HEK293 (cell line): ENCODE measurements at regions not wholly inside any gene's neighbourhood (a gene's known extent, or its start where the extent isn't known, plus 50 kb on each side); places are given as distances from the start of the nearest gene placed in this dataset.

Source experiments
- CTCF ChIA-PET: fragments of 350-600 bp; formaldehyde crosslinking; extraction: SDS; loops from one replicate; lab custom pipeline; 2021; ENCODE audit warnings: antibody characterized with exemption; lab: Yijun Ruan, JAX
- POLR2A ChIA-PET: fragments of 300-600 bp; formaldehyde crosslinking; extraction: SDS; loops from one replicate; lab custom pipeline; 2020; ENCODE audit warnings: antibody characterized with exemption, inconsistent platforms; lab: Yijun Ruan, JAX
- H3K27ac ChIP-seq: fragments of 200-500 bp; sonication (Bioruptor generic); 2 replicates; pipeline ENCODE4 v1.5.1; 2014; ENCODE audit warnings: low read depth, low read length, control low read depth, inconsistent platforms; ENCODE audit errors: extremely low read depth
- H3K36me3 ChIP-seq, 2 experiments: fragments of 200-500 bp in 1 of 2; sonication (Bioruptor generic) in 1 of 2; 1 replicate in 1 of 2; 2 replicates in 1 of 2; pipeline ENCODE4 v1.5.1; 2014 to 2017; ENCODE audit warnings: inconsistent platforms in 2 of 2, low read length in 2 of 2; ENCODE audit not compliant: control insufficient read depth in 2 of 2, insufficient read depth in 1 of 2
- H3K4me1 ChIP-seq: fragments of 200-500 bp; sonication (Bioruptor generic); 2 replicates; pipeline ENCODE4 v1.5.1; 2014; ENCODE audit warnings: mild to moderate bottlenecking, low read length, inconsistent platforms; ENCODE audit not compliant: control insufficient read depth, insufficient read depth
- H3K4me3 ChIP-seq: 2 replicates; pipeline ENCODE4 v1.5.1; 2011; ENCODE audit warnings: low read depth, mild to moderate bottlenecking, control low read depth, low read length, moderate library complexity
- H3K9me3 ChIP-seq: fragments of 200-500 bp; sonication (Bioruptor generic); 2 replicates; pipeline ENCODE4 v1.5.1; 2014; ENCODE audit warnings: low read depth, low read length, inconsistent platforms; ENCODE audit not compliant: control insufficient read depth, insufficient read depth
- BCL11B ChIP-seq: fragments of 450-650 bp; formaldehyde crosslinking; IDR thresholded peaks from 2 replicates; pipeline ENCODE4 v1.5.1; 2016; ENCODE audit warnings: low read depth, missing biosample characterization, missing genetic modification characterization
- EGR2 ChIP-seq: fragments of 450-650 bp; formaldehyde crosslinking; IDR thresholded peaks from 2 replicates; pipeline ENCODE4 v1.5.1; 2016; ENCODE audit warnings: low read depth, missing biosample characterization, missing genetic modification characterization
- SETDB1 ChIP-seq: IDR thresholded peaks from one replicate; pipeline ENCODE4 v1.6.1; 2017; ENCODE audit warnings: mild to moderate bottlenecking, low read length, moderate library complexity, mixed read lengths; ENCODE audit not compliant: insufficient read length
- TCF7L2 ChIP-seq: IDR thresholded peaks from 2 replicates; pipeline ENCODE4 v1.6.1; 2011; ENCODE audit warnings: low read depth, mild to moderate bottlenecking, inconsistent platforms, low read length, moderate library complexity, borderline replicate concordance
- ZBTB17 ChIP-seq: fragments of 450-650 bp; formaldehyde crosslinking; IDR thresholded peaks from 2 replicates; pipeline ENCODE4 v1.5.1; 2016; ENCODE audit warnings: missing biosample characterization, missing genetic modification characterization
- ZFP37 ChIP-seq: fragments of 450-650 bp; formaldehyde crosslinking; IDR thresholded peaks from 2 replicates; pipeline ENCODE4 v1.5.1; 2016; ENCODE audit warnings: missing biosample characterization, missing genetic modification characterization
- ZFP41 ChIP-seq: fragments of 450-650 bp; formaldehyde crosslinking; IDR thresholded peaks from 2 replicates; pipeline ENCODE4 v1.5.1; 2016; ENCODE audit warnings: missing biosample characterization, missing genetic modification characterization, borderline replicate concordance
- ZIC2 ChIP-seq: fragments of 450-650 bp; formaldehyde crosslinking; IDR thresholded peaks from 2 replicates; pipeline ENCODE4 v1.5.1; 2016; ENCODE audit warnings: missing biosample characterization, missing genetic modification characterization
- ZNF138 ChIP-seq: fragments of 450-650 bp; formaldehyde crosslinking; IDR thresholded peaks from 2 replicates; pipeline ENCODE4 v1.5.1; 2016; ENCODE audit warnings: missing biosample characterization, missing genetic modification characterization, borderline replicate concordance
- ZNF157 ChIP-seq: fragments of 450-650 bp; formaldehyde crosslinking; IDR thresholded peaks from 2 replicates; pipeline ENCODE4 v1.5.1; 2016; ENCODE audit warnings: missing biosample characterization, missing genetic modification characterization
- ZNF280C ChIP-seq: fragments of 450-650 bp; formaldehyde crosslinking; IDR thresholded peaks from 2 replicates; pipeline ENCODE4 v1.5.1; 2016; ENCODE audit warnings: missing biosample characterization, missing genetic modification characterization
- ZNF394 ChIP-seq: fragments of 450-650 bp; formaldehyde crosslinking; IDR thresholded peaks from 2 replicates; pipeline ENCODE4 v1.5.1; 2016; ENCODE audit warnings: missing biosample characterization, missing genetic modification characterization, mild to moderate bottlenecking, moderate library complexity, borderline replicate concordance
- ZNF488 ChIP-seq: fragments of 450-650 bp; formaldehyde crosslinking; IDR thresholded peaks from 2 replicates; pipeline ENCODE4 v1.5.1; 2016; ENCODE audit warnings: missing biosample characterization, missing genetic modification characterization
- ZNF555 ChIP-seq: fragments of 450-650 bp; formaldehyde crosslinking; conservative IDR thresholded peaks from 2 replicates; pipeline ENCODE4 v1.5.1; 2017; ENCODE audit warnings: missing biosample characterization, mild to moderate bottlenecking, missing genetic modification characterization, inconsistent platforms
- ZNF580 ChIP-seq: fragments of 450-650 bp; formaldehyde crosslinking; IDR thresholded peaks from 2 replicates; pipeline ENCODE4 v1.5.1; 2016; ENCODE audit warnings: missing biosample characterization, missing genetic modification characterization
- ZNF621 ChIP-seq: fragments of 450-650 bp; formaldehyde crosslinking; IDR thresholded peaks from 2 replicates; pipeline ENCODE4 v1.5.1; 2017; ENCODE audit warnings: missing biosample characterization, missing genetic modification characterization
- ZNF626 ChIP-seq: fragments of 450-650 bp; sonication (Bioruptor Pico); formaldehyde crosslinking; IDR thresholded peaks from 2 replicates; pipeline ENCODE4 v1.5.1; 2018; ENCODE audit warnings: missing biosample characterization, missing genetic modification characterization, inconsistent platforms
- ZXDB ChIP-seq: fragments of 450-650 bp; formaldehyde crosslinking; IDR thresholded peaks from 2 replicates; pipeline ENCODE4 v1.5.1; 2016; ENCODE audit warnings: missing biosample characterization, missing genetic modification characterization
- TF ChIP-seq, protein P1 (sequence below): fragments of 450-650 bp; formaldehyde crosslinking; IDR thresholded peaks from 2 replicates; pipeline ENCODE4 v1.5.1; 2017; ENCODE audit warnings: missing biosample characterization, missing genetic modification characterization
- TF ChIP-seq, protein P2 (sequence below): fragments of 450-650 bp; formaldehyde crosslinking; optimal IDR thresholded peaks from 2 replicates; pipeline ENCODE3; 2016; ENCODE audit warnings: missing biosample characterization, mild to moderate bottlenecking, missing genetic modification characterization
- TF ChIP-seq, protein P3 (sequence below): fragments of 450-650 bp; formaldehyde crosslinking; IDR thresholded peaks from 2 replicates; pipeline ENCODE4 v1.5.1; 2016; ENCODE audit warnings: missing biosample characterization, missing genetic modification characterization
- TF ChIP-seq, protein P4 (sequence below): fragments of 450-650 bp; formaldehyde crosslinking; IDR thresholded peaks from 2 replicates; pipeline ENCODE4 v1.5.1; 2016; ENCODE audit warnings: missing biosample characterization, missing genetic modification characterization, low read depth

DNA sequence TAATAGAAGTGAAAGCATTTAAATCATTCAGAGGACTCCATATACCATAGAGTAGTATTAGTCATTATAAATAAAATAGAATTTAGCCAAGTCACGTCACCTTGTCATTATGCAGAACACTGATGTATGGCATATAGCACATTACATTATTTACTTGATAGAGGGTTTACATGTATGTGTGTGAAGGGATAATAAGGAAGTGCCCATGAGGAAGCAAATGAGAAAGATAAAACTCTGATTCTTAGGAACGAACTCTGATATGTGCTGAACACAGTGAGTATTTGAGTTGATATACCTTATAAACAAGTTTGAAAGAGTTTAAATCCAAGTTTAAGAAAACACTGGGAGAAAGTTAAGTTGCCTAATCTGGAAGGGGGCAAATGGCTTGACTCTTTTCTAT is 160.5 kb upstream of the NDST3 start (continued):
- TF ChIP-seq, protein P1, sequence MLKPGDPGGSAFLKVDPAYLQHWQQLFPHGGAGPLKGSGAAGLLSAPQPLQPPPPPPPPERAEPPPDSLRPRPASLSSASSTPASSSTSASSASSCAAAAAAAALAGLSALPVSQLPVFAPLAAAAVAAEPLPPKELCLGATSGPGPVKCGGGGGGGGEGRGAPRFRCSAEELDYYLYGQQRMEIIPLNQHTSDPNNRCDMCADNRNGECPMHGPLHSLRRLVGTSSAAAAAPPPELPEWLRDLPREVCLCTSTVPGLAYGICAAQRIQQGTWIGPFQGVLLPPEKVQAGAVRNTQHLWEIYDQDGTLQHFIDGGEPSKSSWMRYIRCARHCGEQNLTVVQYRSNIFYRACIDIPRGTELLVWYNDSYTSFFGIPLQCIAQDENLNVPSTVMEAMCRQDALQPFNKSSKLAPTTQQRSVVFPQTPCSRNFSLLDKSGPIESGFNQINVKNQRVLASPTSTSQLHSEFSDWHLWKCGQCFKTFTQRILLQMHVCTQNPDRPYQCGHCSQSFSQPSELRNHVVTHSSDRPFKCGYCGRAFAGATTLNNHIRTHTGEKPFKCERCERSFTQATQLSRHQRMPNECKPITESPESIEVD (tag by site-specific recombination), result no peak
- no peak for TF ChIP-seq ZNF394 (tag by site-specific recombination)
- TF ChIP-seq TCF7L2, result no peak
- TF ChIP-seq, protein P2, sequence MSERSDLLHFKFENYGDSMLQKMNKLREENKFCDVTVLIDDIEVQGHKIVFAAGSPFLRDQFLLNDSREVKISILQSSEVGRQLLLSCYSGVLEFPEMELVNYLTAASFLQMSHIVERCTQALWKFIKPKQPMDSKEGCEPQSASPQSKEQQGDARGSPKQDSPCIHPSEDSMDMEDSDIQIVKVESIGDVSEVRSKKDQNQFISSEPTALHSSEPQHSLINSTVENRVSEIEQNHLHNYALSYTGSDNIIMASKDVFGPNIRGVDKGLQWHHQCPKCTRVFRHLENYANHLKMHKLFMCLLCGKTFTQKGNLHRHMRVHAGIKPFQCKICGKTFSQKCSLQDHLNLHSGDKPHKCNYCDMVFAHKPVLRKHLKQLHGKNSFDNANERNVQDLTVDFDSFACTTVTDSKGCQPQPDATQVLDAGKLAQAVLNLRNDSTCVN (tag by site-specific recombination), result no peak
- TF ChIP-seq, protein P3, sequence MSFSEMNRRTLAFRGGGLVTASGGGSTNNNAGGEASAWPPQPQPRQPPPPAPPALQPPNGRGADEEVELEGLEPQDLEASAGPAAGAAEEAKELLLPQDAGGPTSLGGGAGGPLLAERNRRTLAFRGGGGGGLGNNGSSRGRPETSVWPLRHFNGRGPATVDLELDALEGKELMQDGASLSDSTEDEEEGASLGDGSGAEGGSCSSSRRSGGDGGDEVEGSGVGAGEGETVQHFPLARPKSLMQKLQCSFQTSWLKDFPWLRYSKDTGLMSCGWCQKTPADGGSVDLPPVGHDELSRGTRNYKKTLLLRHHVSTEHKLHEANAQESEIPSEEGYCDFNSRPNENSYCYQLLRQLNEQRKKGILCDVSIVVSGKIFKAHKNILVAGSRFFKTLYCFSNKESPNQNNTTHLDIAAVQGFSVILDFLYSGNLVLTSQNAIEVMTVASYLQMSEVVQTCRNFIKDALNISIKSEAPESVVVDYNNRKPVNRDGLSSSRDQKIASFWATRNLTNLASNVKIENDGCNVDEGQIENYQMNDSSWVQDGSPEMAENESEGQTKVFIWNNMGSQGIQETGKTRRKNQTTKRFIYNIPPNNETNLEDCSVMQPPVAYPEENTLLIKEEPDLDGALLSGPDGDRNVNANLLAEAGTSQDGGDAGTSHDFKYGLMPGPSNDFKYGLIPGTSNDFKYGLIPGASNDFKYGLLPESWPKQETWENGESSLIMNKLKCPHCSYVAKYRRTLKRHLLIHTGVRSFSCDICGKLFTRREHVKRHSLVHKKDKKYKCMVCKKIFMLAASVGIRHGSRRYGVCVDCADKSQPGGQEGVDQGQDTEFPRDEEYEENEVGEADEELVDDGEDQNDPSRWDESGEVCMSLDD, result no peak
- TF ChIP-seq SETDB1, result no peak
- TF ChIP-seq ZNF555 (tag by site-specific recombination), result no peak

- no peak for TF ChIP-seq ZNF157 (tag by site-specific recombination)
- TF ChIP-seq ZNF138 (tag by site-specific recombination), result no peak
- TF ChIP-seq ZIC2 (tag by site-specific recombination), result no peak
- no peak for TF ChIP-seq ZXDB (tag by site-specific recombination)
- TF ChIP-seq ZNF394 (tag by site-specific recombination), result no peak
- no peak for TF ChIP-seq ZFP41
- TF ChIP-seq ZFP37 (tag by site-specific recombination), result no peak
- no peak for TF ChIP-seq EGR2
- TF ChIP-seq BCL11B, result no peak
- TF ChIP-seq ZNF621 (tag by site-specific recombination), result no peak
- TF ChIP-seq, protein P4, sequence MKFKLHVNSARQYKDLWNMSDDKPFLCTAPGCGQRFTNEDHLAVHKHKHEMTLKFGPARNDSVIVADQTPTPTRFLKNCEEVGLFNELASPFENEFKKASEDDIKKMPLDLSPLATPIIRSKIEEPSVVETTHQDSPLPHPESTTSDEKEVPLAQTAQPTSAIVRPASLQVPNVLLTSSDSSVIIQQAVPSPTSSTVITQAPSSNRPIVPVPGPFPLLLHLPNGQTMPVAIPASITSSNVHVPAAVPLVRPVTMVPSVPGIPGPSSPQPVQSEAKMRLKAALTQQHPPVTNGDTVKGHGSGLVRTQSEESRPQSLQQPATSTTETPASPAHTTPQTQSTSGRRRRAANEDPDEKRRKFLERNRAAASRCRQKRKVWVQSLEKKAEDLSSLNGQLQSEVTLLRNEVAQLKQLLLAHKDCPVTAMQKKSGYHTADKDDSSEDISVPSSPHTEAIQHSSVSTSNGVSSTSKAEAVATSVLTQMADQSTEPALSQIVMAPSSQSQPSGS (tag by site-specific recombination), result no peak
- no peak for TF ChIP-seq ZNF280C (tag by site-specific recombination)
- TF ChIP-seq ZBTB17 (tag by site-specific recombination), result no peak
- no peak for TF ChIP-seq ZNF626 (tag by site-specific recombination)
- no peak for TF ChIP-seq ZNF488 (tag by site-specific recombination)
- no peak for TF ChIP-seq ZNF580 (tag by site-specific recombination)
- POLR2A ChIA-PET, result no interaction called here
- Histone ChIP-seq H3K36me3 (no peaks in the 10 kb centered on the region), H3K4me1 (no peaks in the 10 kb centered on the region), H3K4me3 (no peak overlapping the region), H3K9me3 (no peaks in the 10 kb centered on the region), H3K27ac (no peak overlapping the region)
- CTCF ChIA-PET, result interaction anchor here (0.5 kb wide), 1 partner anchor 43 kb away, joined by 3 read pairs; no protein-coding TSS in a partner anchor
These were observed 160.1 kb upstream of the NDST3 start for GRCh38 chr4:117874216-117874615.
